PFSK-1 (cell line): ENCODE measurements at regions not wholly inside any gene's neighbourhood (a gene's known extent, or its start where the extent isn't known, plus 50 kb on each side); places are given as distances from the start of the nearest gene placed in this dataset.

Experiments used
- FOXP2 ChIP-seq: optimal IDR thresholded peaks from 2 replicates; pipeline ENCODE3; 2011; ENCODE audit warnings: borderline replicate concordance, control low read depth, inconsistent platforms; ENCODE audit not compliant: insufficient read depth; ENCODE audit errors: extremely low read length, extremely low read depth
- POLR2AphosphoS5 ChIP-seq: IDR thresholded peaks from 2 replicates; pipeline ENCODE4 v1.6.1; 2012; ENCODE audit warnings: low read depth, mild to moderate bottlenecking, control low read depth, low read length, moderate library complexity
- SIN3A ChIP-seq: IDR thresholded peaks from 2 replicates; pipeline ENCODE4 v1.6.1; 2012; ENCODE audit warnings: mild to moderate bottlenecking, low read length, moderate library complexity, borderline replicate concordance; ENCODE audit not compliant: insufficient read depth

GRCh38 chr1:21369905-21370304 lies 70.0 kb upstream of the NBPF3 start:
- TF ChIP-seq SIN3A (no peak), POLR2AphosphoS5 (no peak), FOXP2 (no peak)
